ENCODE measurements at regions not wholly inside any gene's neighbourhood (a gene's known extent, or its start where the extent isn't known, plus 50 kb on each side); places are given as distances from the start of the nearest gene placed in this dataset.

DNA sequence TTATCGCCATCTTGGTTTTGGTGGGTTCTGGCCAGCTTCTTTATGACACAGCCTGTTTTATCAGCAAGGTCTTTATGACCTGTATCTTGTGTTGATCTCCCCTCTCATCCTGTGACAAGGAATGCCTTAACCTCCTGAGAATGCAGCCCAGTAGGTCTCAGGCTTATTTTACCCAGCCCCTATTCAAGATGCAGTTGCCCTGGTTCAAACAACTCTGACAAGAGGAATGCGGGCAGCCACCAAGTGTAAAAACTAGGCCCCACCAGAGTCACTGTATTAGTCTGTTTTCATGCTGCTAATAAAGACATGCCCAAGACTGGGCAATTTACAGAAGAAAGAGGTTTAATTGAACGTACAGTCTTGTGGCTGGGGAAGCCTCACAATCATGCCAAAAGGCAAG lies 671.3 kb downstream of the SORCS1 start:
- no peak for DNase-seq (ENCODE audit: low spot score in 2 of 2)
- no peak overlapping the region for H3K27ac ChIP-seq
- H3K9me3 ChIP-seq, result no peaks in the 10 kb centered on the region
- 79% methylated on average over 3 of the region's 3 CpGs for WGBS
- no peaks in the 10 kb centered on the region for H3K27me3 ChIP-seq
- TF ChIP-seq POLR2A (IDR thresholded peaks at IDR 0.05), result no peak
- TF ChIP-seq EP300 (IDR thresholded peaks at IDR 0.05), result no peak
- no peak for TF ChIP-seq POLR2AphosphoS5 (IDR thresholded peaks at IDR 0.05)
- TF ChIP-seq, protein P1, sequence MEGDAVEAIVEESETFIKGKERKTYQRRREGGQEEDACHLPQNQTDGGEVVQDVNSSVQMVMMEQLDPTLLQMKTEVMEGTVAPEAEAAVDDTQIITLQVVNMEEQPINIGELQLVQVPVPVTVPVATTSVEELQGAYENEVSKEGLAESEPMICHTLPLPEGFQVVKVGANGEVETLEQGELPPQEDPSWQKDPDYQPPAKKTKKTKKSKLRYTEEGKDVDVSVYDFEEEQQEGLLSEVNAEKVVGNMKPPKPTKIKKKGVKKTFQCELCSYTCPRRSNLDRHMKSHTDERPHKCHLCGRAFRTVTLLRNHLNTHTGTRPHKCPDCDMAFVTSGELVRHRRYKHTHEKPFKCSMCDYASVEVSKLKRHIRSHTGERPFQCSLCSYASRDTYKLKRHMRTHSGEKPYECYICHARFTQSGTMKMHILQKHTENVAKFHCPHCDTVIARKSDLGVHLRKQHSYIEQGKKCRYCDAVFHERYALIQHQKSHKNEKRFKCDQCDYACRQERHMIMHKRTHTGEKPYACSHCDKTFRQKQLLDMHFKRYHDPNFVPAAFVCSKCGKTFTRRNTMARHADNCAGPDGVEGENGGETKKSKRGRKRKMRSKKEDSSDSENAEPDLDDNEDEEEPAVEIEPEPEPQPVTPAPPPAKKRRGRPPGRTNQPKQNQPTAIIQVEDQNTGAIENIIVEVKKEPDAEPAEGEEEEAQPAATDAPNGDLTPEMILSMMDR (IDR thresholded peaks at IDR 0.05), result no peak
- H3K36me3 ChIP-seq, result no peaks in the 10 kb centered on the region
- H3K4me3 ChIP-seq, result no peak overlapping the region
- no peaks in the 10 kb centered on the region for H3K4me1 ChIP-seq

DNA sequence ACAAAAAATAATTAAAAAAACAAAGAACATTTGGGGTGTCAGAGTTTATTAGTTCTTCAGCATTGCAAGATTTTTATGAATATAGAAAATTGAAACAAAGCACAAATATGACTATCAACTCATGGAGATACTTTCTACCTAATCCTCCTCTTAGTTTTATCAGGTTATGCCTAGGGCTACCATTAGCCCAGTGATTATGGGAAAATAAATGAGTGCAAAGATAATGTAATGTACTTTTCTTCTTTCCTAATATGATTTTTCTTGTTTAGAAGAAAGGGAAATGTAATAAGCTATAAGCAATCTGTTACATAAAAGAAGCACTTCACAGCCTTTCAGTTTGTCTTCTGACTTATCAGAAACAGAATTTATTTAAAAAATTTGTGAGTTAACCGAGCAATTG lies 676.8 kb downstream of the SORCS1 start:
- WGBS, result 67% methylated on average over 1 of the region's 1 CpG
- H3K4me1 ChIP-seq, result no peaks in the 10 kb centered on the region
- H3K27ac ChIP-seq, result no peak overlapping the region
- DNase-seq (ENCODE audit: low spot score in 2 of 2), result no peak
- H3K27me3 ChIP-seq, result no peaks in the 10 kb centered on the region
- H3K9me3 ChIP-seq, result no peaks in the 10 kb centered on the region
- TF ChIP-seq EP300 (IDR thresholded peaks at IDR 0.05) (no peak), POLR2A (IDR thresholded peaks at IDR 0.05) (no peak), POLR2AphosphoS5 (IDR thresholded peaks at IDR 0.05) (no peak)
- TF ChIP-seq, protein P1 (IDR thresholded peaks at IDR 0.05), result no peak
- H3K4me3 ChIP-seq, result no peak overlapping the region
- H3K36me3 ChIP-seq, result no peaks in the 10 kb centered on the region

DNA sequence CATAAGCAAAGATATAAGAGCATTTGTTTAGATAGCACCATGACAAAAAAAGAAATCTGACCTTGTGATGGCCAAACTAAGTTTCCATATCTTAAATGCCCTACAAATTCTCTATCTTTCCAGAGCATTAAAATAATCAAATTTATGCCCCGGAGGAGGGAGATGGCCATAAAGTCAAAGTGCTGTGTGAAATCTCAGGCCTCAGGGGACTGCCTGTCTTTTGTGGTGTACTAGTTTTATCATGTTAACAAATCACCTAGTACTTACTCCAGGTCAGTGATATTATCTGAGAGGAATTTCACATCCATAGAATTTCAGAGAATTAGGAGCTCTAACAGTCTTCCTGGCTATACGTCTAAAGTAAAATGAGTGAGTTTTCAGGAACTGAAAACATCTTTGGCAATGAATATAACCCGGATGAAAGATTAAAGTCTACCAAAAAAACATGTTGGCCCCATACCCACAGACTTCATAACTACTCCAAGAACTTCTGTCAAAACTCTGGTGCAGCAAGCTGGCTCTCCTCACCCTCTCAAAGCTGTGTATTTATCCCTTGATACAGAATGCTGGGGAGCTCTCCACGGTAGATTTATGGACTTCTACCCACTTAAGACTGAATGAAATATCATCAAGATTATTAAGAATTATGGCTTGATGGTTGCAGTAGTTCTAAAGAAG lies 682.8 kb downstream of the SORCS1 start:
- no peak for TF ChIP-seq EP300 (IDR thresholded peaks at IDR 0.05)
- TF ChIP-seq, protein P1 (IDR thresholded peaks at IDR 0.05), result no peak
- no peak for TF ChIP-seq POLR2A (IDR thresholded peaks at IDR 0.05)
- TF ChIP-seq POLR2AphosphoS5 (IDR thresholded peaks at IDR 0.05), result no peak
- WGBS, result 47% methylated on average over 4 of the region's 4 CpGs
- no peaks in the 10 kb centered on the region for H3K27me3 ChIP-seq

DNA sequence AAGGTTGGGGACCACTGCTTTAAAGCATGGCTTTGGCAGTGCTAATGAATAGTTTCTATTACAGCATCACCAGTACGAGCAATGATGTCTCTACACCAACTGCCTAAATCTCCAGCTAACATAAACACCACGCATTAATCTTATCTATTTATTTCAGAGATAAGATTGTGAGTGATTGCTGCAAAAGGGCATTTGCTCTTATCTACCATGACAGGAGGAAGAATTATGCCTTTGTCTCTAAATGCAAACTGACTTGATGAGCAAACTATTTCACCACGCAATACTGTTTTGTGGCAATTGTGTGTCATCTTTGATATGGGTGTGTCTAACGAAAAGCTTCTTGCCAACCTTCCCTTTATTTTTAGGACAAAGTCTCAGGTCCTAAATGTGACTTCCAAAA lies 684.9 kb downstream of the SORCS1 start:
- no peak overlapping the region for H3K4me3 ChIP-seq
- H3K4me1 ChIP-seq, result no peaks in the 10 kb centered on the region
- H3K27me3 ChIP-seq, result no peaks in the 10 kb centered on the region
- no peak for DNase-seq (ENCODE audit: low spot score in 2 of 2)
- H3K36me3 ChIP-seq, result no peaks in the 10 kb centered on the region
- no peak overlapping the region for H3K27ac ChIP-seq
- no peak for TF ChIP-seq POLR2AphosphoS5 (IDR thresholded peaks at IDR 0.05)
- H3K9me3 ChIP-seq, result no peaks in the 10 kb centered on the region
- 84% methylated on average over 4 of the region's 4 CpGs for WGBS

More for the DNA sequence above, 682.8 kb downstream of the SORCS1 start:
- H3K4me3 ChIP-seq, result no peak overlapping the region
- no peaks in the 10 kb centered on the region for H3K4me1 ChIP-seq
- H3K36me3 ChIP-seq, result no peaks in the 10 kb centered on the region
- H3K9me3 ChIP-seq, result no peaks in the 10 kb centered on the region
- DNase-seq (ENCODE audit: low spot score in 2 of 2), result no peak
- no peak overlapping the region for H3K27ac ChIP-seq

DNA sequence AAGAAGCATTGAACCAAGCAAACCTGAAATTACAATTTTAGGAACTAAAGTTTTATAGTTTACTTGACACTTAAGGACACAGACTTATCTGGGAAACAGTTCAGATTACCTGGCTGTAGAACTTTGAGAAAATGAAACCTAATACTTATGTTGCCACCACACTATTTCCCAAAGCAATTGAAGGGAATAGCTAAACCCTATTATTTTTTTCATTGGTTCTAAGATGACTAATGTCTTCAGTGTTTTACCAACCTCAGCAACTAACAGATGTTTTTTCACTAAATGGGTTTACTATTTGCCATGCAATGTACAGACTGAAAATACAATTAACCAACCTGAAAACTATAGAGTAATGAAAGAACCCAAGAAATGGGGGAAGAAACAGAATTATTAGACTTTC lies 689.6 kb downstream of the SORCS1 start:
- H3K36me3 ChIP-seq, result no peaks in the 10 kb centered on the region
- TF ChIP-seq, protein P1 (IDR thresholded peaks at IDR 0.05), result no peak
- TF ChIP-seq POLR2AphosphoS5 (IDR thresholded peaks at IDR 0.05) (no peak), EP300 (IDR thresholded peaks at IDR 0.05) (no peak), POLR2A (IDR thresholded peaks at IDR 0.05) (no peak)
- no peaks in the 10 kb centered on the region for H3K27me3 ChIP-seq
- H3K9me3 ChIP-seq, result peaks cover 3% of the 10 kb centered on the region
- no peak for DNase-seq (ENCODE audit: low spot score in 2 of 2)
- no peaks in the 10 kb centered on the region for H3K4me1 ChIP-seq
- no peak overlapping the region for H3K27ac ChIP-seq
- H3K4me3 ChIP-seq, result no peak overlapping the region

Measured in suprapubic skin (tissue), 4 donors.